AG04450 (cell line): ENCODE measurements at regions not wholly inside any gene's neighbourhood (a gene's known extent, or its start where the extent isn't known, plus 50 kb on each side); places are given as distances from the start of the nearest gene placed in this dataset.

ENCODE experiments used
- CTCF ChIA-PET: fragments of 300-600, 350-600 bp; formaldehyde crosslinking; extraction: SDS; loops from one replicate; lab custom pipeline; 2022; ENCODE audit warnings: antibody characterized with exemption, inconsistent platforms; lab: Charles Lee
- POLR2A ChIA-PET: fragments of 350-600 bp; formaldehyde crosslinking; extraction: SDS; loops from one replicate; lab custom pipeline; 2021; ENCODE audit warnings: antibody characterized with exemption, inconsistent platforms; lab: Yijun Ruan, JAX
- DNase-seq: peaks from one replicate; pipeline ENCODE4 v3.0.0-alpha.2; 2011; ENCODE audit warnings: low read depth, low spot score
- H3K27ac ChIP-seq: one replicate; pipeline ENCODE4 v1.5.1; 2012; ENCODE audit warnings: low read depth, low read length, control low read depth
- H3K27me3 ChIP-seq: one replicate; pipeline ENCODE4 v1.6.0; 2012; ENCODE audit warnings: low read length; ENCODE audit not compliant: control insufficient read depth, insufficient read depth
- H3K4me3 ChIP-seq: 2 replicates; pipeline ENCODE4 v1.5.1; 2011; ENCODE audit warnings: mild to moderate bottlenecking, low read depth, low read length, control low read depth
- H3K9me3 ChIP-seq: 2 replicates; pipeline ENCODE4 v1.5.1; 2012; ENCODE audit warnings: low read length; ENCODE audit not compliant: control insufficient read depth, insufficient read depth
- TF ChIP-seq, protein P1 (sequence below): IDR thresholded peaks from 2 replicates; pipeline ENCODE4 v1.5.1; 2011; ENCODE audit warnings: low read depth, low read length, control low read depth, inconsistent platforms

DNA sequence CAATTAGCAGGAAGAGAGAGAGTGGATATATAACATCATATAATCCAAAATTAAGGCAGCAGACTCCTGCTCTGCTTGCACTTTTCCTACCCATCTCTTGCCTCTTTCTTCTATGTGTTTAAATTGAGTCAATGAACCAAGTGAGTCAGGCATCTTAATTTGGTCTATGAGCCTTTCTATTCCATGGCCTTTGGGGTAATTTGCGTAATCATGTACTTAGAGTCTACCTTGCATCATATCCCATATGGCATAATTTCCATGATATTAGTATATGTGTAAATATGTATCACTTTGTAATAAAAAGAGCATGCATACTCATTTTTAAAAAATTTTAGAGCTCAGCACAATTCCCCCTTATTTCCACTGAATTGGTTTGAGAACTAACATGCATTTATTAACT is 555.2 kb downstream of the STK39 start:
- ChIA-PET POLR2A (no interaction called here), CTCF (no interaction called here)
- Histone ChIP-seq H3K27ac (no peak overlapping the region), H3K27me3 (no peaks in the 10 kb centered on the region), H3K9me3 (no peaks in the 10 kb centered on the region), H3K4me3 (no peak overlapping the region)
- no peak for DNase-seq
- TF ChIP-seq, protein P1, sequence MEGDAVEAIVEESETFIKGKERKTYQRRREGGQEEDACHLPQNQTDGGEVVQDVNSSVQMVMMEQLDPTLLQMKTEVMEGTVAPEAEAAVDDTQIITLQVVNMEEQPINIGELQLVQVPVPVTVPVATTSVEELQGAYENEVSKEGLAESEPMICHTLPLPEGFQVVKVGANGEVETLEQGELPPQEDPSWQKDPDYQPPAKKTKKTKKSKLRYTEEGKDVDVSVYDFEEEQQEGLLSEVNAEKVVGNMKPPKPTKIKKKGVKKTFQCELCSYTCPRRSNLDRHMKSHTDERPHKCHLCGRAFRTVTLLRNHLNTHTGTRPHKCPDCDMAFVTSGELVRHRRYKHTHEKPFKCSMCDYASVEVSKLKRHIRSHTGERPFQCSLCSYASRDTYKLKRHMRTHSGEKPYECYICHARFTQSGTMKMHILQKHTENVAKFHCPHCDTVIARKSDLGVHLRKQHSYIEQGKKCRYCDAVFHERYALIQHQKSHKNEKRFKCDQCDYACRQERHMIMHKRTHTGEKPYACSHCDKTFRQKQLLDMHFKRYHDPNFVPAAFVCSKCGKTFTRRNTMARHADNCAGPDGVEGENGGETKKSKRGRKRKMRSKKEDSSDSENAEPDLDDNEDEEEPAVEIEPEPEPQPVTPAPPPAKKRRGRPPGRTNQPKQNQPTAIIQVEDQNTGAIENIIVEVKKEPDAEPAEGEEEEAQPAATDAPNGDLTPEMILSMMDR: no peak

DNA sequence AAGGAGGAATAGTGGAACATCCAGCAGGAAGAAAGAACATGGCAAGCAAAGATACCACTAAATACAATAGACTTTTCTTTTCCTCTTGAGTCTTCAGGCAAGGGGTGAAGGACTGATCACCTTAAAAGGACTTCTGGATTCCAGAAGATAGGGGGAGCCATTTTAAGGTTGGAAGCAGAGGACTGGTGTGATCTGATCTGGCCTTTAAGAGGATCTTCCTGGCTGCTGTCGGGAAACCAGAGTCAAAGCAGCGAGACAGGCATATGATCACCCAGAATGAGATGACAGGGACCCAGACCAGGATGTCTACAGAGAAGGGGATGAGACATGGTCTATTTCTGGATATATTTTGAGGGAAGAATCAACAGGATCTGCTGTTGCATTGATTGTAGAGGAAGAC is 558.0 kb downstream of the STK39 start:
- H3K27ac ChIP-seq: no peak overlapping the region
- TF ChIP-seq, protein P1: peak; percentile 24
- H3K27me3 ChIP-seq: no peaks in the 10 kb centered on the region
- ChIA-PET CTCF (interaction anchor here (1.8 kb wide), 1 partner anchor 430 kb away, joined by 10 read pairs; no protein-coding TSS in a partner anchor), POLR2A (no interaction called here)
- no peak overlapping the region for H3K4me3 ChIP-seq
- H3K9me3 ChIP-seq: no peaks in the 10 kb centered on the region
- no peak for DNase-seq

DNA sequence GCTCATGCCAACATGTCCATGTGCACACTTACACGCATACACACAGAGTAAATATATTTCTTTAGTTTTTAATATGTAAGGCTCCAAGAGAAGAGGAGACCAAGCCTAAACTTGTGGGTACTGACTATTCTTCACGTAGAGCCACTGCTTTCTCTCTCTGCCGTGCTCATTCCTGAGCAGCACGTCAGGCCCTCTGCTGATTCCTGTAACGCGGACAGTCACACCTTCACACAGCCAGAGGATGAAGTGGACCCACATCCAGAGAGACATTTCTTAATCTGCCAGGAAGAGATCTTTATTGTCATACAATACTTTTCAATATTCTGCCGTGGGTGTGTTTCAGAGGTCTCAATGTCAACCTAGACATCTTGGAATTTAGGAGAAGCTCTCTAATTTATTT is 560.7 kb downstream of the STK39 start:
- CTCF ChIA-PET: interaction anchor here (1.5 kb wide), 1 partner anchor 433 kb away, joined by 8 read pairs; no protein-coding TSS in a partner anchor
- no peak for DNase-seq

DNA sequence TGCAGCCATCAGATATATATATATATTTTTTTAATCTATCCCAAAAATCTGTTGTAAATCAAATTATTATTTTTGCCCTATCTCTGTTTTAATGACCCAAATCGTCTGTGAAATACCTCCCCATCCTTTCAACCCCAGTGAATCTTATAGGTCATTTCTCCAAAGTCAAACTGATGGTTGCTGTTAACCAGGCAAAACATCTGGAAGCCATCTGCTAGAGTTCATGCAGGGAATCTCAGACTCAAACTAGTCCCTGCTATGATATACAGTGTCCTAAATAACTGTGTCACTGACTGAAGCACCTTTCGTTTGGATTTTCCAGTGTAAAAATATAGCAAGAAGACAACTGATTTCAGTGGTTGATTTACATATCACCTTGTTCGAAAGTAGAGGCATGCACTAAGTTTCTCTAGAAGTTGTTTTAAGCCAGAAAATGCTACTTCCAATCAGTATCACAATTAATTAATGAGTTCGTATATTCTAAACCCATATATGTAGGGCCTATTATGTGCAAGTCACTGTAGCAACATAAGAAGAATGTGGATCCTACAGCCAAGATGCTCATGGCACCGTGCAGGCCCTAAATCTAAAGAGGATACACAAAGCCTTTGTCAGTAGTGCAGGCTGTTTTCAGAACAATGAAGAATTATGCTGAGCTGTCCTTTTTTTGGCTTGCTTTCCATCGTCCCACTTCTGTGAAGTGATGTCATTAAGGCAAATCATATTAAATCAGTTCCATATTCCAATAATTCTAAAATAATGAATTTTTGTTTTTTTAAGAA is 566.0 kb downstream of the STK39 start:
- POLR2A ChIA-PET: no interaction called here
- CTCF ChIA-PET: interaction anchor here (1.0 kb wide), 1 partner anchor 437 kb away, joined by 3 read pairs; no protein-coding TSS in a partner anchor
- TF ChIP-seq, protein P1: no peak

More for the DNA sequence above, 560.7 kb downstream of the STK39 start:
- Histone ChIP-seq H3K9me3 (no peaks in the 10 kb centered on the region), H3K4me3 (no peak overlapping the region), H3K27ac (no peak overlapping the region), H3K27me3 (no peaks in the 10 kb centered on the region)
- TF ChIP-seq, protein P1: no peak
- POLR2A ChIA-PET: no interaction called here

DNA sequence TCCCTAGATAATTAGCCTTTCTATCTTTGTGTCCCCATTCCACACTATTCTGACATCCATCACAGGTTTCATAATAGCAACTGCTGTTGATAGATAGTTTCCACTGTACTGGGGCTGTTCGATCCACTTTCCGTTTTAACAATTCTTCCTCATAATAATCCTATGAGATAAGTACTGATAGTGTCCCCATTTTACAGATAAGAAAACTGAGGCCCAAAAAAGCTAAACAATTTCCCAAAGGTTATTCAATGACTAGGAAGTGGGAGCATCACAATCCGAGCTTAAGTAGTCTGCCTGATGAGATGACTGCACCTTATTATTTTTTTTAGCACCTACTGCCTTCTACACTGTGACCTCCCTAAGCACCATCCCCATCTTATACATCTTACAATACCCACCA is 569.2 kb downstream of the STK39 start:
- CTCF ChIA-PET: no interaction called here
- Histone ChIP-seq H3K27ac (no peak overlapping the region), H3K4me3 (no peak overlapping the region), H3K9me3 (no peaks in the 10 kb centered on the region), H3K27me3 (no peaks in the 10 kb centered on the region)
- TF ChIP-seq, protein P1: no peak
- DNase-seq: no peak
- POLR2A ChIA-PET: no interaction called here

More for the DNA sequence above, 566.0 kb downstream of the STK39 start:
- H3K27ac ChIP-seq: no peak overlapping the region
- DNase-seq: no peak
- H3K4me3 ChIP-seq: no peak overlapping the region
- H3K9me3 ChIP-seq: no peaks in the 10 kb centered on the region
- H3K27me3 ChIP-seq: no peaks in the 10 kb centered on the region
